Hematopoietic multipotent progenitor cell (in vitro differentiated cells): ENCODE measurements at regions not wholly inside any gene's neighbourhood (a gene's known extent, or its start where the extent isn't known, plus 50 kb on each side); places are given as distances from the start of the nearest gene placed in this dataset.

Experiments
- DNase-seq, 3 donors: peaks; one replicate each; pipeline ENCODE4 v3.0.0-alpha.2; 2011 to 2015; ENCODE audit warnings: low read depth in 2 of 3, low spot score in 2 of 3

DNA sequence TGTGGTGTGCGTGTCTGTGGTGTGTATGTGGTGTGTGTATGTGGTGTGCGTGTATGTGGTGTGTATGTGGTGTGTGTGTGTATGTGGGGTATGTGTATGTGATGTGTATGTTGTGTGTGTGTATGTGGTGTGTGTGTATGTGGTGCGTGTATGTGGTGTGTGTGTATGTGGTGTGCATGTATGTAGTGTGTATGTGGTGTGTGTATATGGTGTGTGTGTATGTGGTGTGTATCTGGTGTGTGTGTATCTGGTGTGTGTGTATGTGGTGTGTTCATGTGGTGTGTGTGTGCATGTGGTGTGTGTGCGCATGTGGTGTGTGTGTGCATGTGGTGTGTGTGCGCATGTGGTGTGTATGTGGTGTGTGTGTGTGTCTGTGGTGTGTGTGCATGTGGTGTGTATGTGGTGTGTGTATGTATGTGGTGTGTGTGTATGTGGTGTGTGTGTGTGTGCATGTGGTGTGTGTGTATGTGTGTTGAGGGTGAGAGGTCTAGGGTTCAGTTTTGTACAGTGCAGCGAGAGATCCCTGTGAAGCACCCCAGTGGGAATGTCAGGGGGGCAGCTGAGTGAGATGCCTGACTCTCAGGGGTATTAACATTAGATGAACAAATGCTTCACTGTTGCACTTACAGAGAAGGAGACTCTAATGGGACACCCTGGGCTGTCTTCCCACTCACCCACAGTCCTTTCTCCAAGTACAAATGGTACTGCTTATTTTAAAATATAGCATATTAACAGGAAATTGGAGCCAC, 61.3 kb upstream of the MEDAG start:
- DNase-seq: peak in 1 of 3 donors; percentile 17

DNA sequence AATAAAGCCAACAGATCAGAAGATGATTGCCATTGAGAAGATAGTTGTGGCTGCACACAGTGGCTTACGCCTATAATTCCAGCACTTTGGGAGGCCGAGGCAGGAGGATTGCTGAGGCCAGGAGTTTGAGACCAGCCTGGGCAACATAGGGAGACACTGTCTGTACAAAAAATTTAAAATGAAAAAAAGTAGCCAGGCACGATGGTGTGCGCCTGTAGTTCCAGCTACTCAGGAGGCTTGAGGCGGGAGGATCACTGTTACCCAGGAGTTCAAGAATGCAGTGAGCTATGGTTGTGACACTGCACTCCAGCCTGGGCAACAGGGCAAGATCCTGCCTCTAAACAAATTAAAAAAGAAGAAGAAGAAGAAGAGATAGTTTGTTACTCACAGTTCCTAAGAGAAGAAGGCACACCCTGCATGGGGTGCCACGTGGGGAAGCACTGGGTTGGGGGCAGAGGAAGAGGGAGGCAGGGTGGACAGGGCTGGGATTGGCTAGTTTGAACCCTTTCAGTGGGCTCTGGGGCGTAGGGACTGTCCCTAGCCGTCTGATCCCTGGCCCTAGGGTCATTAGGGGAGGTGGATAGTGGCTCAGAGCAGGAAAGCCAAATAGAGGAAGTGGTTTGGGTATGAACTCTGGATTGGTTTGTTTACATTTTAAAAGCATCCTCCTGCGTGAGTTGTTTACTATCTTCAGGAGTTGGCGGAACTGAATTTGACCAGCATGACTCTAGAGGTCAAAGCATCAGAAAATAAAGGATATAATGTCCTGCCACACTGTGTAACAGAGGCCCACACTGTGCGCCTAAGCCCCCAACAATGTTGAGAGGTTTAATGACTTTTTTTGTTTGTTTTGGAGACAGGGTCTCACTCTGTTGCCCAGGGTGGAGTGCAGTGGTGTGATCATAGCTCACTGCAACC, 60.5 kb upstream of the MEDAG start:
- peak in 2 of 3 donors; percentile 16 to 25 for DNase-seq

DNA sequence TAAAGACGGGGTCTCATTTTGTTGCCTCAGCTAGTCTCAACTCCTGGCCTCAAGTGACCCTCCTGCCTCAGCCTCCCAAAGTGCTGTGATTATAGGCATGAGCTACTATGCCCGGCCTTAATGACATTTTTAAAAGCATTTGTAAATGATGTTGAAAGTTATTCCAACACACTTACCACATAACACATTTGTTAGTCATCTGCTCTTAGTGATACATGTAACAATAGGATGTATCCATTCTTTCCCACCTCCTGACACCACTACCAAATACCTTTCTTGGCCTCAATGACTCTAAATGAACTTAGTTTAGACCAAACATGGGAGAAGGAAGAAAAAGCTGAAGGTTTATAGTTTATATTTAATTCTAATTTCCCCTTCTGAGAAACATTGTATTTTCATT, 59.8 kb upstream of the MEDAG start:
- DNase-seq: no peak

DNA sequence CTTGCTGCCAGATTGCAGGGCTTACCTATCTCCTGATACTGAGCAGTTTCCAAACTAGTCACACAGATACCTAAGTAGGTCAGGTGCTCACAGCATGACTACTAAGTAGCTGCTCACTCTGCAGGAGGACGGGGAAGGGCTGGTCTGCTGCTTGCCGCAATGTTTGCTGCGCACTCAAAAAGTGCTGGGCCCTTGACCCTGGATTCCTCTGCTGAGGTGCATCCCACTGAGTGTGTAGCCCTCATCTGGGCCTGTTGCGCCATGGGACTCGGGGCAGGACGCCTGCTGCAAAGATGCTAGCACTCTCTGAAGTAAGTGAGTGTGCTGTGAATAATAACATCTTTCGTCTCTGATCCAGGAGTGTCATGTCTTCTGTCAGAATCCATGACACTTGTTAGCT, 59.2 kb upstream of the MEDAG start:
- DNase-seq: no peak

DNA sequence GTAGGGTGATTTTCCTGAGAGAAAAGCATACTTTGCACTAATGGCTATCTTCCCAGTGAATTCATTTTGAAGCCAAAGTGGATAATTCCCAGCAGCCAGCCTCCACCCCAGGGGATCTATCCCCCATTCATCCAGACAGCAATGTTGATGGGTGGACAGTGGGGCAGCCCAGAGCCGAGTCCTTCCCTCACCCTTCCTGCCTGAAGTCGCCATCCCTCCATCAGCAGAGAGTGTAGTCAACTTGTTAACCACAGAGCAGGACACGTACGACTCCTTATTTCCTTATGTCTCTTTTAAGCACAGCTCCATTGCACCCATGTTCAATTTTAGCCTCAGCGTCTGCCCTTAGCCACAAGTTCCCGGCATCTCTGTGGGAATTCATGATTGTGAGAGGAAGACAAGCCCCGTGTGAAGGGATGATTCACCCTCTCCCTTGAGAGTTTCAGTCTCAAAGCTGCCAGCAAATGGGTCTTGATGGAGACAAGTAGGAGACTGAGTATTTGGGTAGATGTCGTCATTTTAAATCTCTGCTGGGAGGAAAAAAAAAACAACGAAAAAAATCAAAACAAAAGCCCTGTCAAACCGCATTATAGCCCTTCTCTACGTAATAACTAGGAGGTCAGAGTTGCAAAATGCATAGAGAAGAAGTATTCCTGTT, 58.3 kb upstream of the MEDAG start:
- DNase-seq: no peak

DNA sequence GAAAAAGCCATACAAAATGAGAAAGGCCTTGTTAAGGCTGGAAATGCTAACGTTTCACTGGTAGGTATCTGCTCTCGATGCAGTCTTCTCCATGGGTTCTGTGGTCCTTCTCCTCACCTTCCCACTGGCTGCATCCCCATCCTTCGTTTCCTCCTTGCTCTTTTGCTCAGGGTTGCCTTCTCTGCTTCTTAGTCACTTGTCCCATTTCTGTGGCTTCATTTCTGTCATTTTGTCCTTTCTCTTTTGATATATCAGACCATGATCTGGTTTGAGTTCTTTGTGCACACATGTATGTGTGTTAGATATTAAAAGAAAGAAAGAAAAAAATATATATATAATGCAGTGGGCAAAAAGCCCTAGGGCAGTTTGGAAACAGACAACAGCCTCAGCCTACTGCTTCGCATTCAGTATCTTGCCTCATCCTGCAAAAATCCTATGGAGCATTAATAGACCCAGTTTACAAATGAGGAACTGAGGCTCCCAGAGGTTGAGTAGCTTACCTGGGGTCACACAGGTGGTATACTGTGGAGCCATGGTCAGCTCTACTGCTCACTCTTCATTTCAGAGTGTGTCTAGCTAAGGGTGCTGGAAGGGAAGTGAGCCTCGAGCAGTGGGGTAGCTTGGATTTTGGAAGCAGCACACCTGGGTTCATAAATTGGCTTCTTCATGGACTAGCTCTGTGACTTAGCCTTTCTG, 57.6 kb upstream of the MEDAG start:
- no peak for DNase-seq

DNA sequence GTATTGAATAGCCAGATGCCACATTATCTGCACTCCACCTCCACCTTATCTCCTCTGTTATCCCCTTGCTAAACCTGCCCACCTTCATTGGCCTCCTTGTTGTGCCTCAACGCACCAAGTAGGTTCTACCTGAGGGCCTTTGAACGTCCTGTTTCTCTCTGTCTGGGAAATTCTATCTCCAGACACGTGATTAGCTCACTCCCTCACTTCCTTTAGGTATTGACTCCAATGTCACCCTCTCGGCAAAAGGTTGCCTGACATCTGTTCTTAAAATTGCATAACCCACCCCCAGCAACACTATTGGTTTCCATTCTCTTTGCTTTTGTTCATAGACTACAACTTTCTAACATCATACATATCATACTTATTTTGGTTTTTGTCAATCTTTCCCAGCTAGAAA, 56.5 kb upstream of the MEDAG start:
- no peak for DNase-seq

DNA sequence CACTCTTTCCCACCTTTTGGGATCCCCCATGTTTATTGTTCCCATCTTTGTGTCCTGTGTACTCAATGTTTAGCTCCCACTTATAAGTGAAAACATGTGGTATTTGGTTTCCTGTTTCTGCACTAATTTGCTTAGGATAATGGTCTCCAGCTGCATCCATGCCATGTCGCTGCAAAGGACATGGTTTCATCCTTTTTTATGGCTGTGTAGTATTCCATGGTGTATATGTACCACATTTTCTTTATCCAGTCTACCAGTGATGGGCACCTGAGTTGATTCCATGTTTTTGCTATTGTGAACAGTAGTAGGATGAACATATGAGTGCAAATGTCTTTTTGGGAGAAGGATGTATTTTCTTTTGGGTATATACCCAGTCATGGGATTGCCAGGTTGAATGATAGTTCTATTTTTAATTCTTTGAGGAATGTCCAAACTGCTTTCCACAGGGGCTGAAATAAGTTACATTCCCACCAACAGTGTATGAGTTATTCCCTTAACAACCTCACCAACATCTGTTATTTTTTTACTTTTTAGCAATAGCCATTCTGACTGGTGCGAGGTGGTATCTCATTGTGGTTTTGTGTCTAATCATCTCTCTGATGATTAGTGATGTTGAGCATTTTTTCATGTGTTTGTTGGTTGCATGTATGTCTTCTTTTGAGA, 55.7 kb upstream of the MEDAG start:
- no peak for DNase-seq

DNA sequence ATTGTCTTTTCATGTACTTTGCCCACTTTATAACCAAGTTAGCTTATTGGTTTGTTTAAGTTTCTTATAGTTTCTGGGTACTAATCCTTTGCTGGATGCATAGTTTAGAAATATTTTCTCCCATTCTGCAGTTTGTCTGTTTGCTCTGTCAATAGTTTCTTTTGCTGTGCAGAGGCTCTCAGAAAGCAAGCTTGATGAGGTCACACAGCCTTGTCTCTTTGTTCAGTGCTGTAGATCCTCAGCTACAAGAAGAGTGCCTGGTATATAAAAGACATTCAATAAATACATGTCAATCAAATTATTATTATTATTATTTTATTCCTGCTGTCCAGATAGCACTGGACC, 55.2 kb upstream of the MEDAG start:
- no peak for DNase-seq

DNA sequence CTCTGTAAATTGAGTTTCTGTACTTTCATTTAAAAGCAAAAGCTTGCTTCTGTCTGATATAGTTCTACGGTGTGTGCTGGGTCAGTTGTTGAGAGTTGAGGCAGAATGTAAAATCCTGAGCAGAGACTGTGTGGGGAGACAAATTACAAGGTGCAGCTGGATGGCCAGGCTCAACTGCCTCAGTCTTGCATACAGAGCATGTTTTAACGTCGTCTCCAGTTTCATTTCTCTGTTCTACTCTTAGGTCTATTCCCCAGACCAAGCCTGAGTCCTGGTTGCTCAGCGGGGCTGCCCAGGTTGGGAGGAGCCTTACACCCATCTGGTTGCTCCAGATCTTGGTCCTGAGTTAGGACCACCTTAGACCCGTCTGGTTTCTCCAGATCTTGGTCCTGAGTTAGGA, 54.4 kb upstream of the MEDAG start:
- DNase-seq: no peak

DNA sequence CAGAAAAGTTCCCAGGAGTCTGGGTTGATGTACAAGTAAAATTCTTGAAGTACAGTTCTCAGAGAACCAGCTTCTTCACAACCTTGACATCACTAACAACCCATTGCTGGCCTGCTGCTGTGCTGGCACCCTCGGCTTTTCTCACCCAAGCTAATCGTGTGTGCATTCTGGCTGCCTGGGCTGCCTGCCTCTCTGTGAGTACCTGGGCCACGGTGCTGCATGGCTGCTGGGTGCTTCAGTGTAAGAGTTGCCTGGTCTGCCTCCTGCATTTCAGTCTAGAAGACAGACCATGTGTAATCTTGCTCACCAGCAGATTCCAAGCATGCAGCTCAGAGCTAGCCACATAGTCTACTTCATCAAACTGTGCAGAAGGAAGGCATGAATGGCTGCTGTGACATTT, 50.5 kb upstream of the MEDAG start:
- no peak for DNase-seq

DNA sequence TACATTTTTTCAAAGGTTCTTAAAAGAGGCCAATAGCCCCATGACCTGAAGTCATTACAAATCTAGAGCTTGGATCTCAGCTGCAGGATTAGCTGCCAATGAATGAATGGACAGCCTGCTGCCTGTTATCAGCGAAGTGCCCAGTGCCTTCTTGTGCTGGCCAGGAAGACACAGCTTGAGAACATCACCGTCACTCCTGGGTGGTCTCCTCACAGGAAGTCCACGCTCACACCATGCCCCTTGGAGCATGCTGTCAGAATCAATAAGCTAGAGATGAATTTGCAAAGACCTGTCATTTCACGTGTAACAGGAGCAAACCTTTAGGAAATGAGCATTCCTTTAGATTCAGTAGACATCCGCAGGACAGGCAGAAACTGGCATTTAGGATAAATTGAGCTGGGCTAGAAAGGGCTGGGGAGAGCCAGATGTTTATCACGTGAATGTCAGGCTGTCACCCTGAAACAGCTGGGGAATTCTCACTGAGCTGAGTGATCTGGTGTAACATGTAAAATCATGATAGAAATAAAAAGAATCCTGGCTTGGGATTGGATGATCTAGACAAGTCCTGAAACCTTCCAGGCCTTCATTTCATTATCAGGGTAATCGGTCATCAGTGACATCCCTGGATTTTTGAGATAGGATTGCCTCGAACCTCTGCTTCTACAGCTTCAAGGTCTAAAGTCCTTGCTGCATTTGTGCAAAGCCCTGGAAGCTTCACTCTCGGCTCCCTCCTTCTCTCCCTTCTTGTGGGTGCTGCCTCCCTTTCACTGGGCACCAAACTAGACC, 49.9 kb upstream of the MEDAG start:
- no peak for DNase-seq
